GM12875 (cell line): ENCODE measurements at regions not wholly inside any gene's neighbourhood (a gene's known extent, or its start where the extent isn't known, plus 50 kb on each side); places are given as distances from the start of the nearest gene placed in this dataset.

Experiments used
- H3K4me3 ChIP-seq: one replicate; pipeline ENCODE4 v1.5.1; 2011; ENCODE audit warnings: low read depth, low read length, control low read depth
- CTCF ChIP-seq: IDR thresholded peaks from 2 replicates; pipeline ENCODE4 v1.5.1; 2011; ENCODE audit warnings: low read depth, mild to moderate bottlenecking, control low read depth, inconsistent platforms, low read length, moderate library complexity, borderline replicate concordance; ENCODE audit not compliant: insufficient read depth

GRCh38 chr11:106286881-106287504 is 209.5 kb downstream of the AASDHPPT start:
- TF ChIP-seq CTCF = no peak
- H3K4me3 ChIP-seq = no peak overlapping the region

DNA sequence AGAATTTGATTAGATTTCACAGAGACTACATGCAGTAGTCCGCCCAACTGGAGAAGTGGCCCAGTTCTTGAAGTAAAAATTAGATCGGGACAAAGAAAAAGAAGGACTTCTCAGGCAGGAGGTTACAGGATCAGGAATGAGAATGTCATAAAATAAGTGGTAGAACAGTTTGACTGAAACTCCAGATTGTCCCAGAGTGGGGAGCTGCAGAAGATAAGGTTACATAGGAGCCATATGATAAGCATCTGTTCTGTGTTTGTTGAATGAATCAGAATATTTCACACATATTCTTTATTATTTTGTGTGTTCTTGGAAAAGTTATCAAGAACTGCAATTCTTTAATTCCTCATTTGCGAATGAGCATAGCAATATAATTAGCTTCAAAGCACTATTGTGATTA is 210.6 kb downstream of the AASDHPPT start:
- no peak overlapping the region for H3K4me3 ChIP-seq
- no peak for TF ChIP-seq CTCF

DNA sequence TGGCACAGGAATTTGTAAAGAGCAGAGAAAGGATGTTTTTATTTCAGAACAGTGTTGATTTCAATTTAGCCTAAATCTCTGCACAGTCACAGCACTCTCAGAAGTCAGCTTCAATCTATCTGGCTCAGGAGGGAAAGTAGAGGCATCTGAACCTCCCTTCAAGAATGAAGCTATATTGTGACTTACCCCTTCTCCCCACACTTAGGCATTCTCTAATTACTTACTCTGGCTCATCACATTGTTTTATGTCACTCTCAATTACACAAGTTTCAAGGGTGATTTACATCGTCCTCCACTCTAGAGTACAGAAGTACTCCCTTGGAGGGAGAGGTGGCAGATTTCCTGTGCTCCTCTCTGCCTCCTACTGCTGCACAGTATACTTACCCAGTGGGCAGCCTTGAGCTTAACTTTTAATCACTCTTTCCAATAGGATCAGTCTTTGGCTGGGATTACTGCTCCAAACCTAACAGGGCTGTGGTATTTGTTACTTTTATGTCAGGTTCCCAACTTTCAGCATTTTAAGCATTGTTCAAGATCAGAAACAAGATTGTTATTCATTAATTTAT is 211.4 kb downstream of the AASDHPPT start:
- no peak overlapping the region for H3K4me3 ChIP-seq
- TF ChIP-seq CTCF = no peak

DNA sequence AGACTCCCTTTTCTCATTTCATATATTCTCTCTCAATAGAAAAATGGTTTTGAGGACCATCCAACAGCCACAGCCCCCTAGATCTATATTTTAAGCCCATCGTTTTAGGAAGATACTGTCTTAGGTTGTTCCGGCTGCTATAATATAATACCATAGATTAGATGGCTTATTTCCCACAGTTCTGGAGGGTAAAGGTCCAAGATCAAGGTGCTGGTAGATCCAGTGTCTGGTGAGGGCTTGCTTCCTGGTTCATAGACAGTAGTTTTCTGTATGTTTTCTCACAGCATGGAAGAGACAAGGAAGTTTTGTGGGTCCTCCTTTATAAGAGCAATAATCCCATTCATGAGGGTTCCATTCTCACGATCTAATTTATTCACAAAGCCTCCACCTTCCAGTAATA is 215.1 kb downstream of the AASDHPPT start:
- TF ChIP-seq CTCF = no peak
- no peak overlapping the region for H3K4me3 ChIP-seq

DNA sequence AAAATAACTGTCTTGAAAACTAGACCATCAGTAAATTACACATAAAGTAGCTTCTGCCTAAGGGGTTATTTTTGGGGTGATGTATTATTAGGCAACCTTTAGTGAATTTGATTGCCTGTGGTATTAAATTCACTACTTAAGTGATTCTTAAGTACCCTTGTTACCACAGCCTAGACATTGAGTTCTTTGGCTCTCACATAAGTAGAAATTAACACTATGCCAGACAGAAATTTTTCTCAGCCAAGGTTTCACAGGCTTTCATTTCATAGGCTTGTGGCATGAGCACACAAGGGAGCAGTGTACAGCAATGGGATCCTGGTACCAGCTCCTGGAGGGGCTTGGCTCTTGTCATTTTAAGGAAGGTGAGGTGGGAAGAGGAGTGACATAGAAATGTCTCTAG is 218.5 kb downstream of the AASDHPPT start:
- no peak for TF ChIP-seq CTCF
- no peak overlapping the region for H3K4me3 ChIP-seq

DNA sequence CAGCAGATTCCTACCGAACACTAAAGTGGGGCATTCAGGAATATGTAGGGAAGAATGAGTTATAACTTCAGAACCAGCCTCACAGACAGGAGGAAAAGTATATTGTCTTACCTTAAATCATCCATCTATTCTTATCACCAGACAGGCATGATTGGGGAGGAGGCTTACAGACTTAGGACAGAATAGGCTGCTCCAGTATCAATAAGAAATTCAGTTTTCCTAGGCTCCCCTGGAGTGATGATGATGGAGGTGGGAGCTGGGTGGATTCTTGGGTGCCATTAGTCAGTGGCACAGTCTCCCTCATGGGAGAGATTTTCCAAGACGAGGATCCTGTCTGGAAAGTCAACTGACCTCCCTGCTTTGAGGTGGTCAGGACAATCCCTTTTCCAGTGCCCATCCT is 225.0 kb downstream of the AASDHPPT start:
- TF ChIP-seq CTCF = no peak
- no peak overlapping the region for H3K4me3 ChIP-seq

GRCh38 chr11:106304274-106304673 is 226.8 kb downstream of the AASDHPPT start:
- TF ChIP-seq CTCF = no peak
- no peak overlapping the region for H3K4me3 ChIP-seq
